ENCODE measurements at regions not wholly inside any gene's neighbourhood (a gene's known extent, or its start where the extent isn't known, plus 50 kb on each side); places are given as distances from the start of the nearest gene placed in this dataset.

DNA sequence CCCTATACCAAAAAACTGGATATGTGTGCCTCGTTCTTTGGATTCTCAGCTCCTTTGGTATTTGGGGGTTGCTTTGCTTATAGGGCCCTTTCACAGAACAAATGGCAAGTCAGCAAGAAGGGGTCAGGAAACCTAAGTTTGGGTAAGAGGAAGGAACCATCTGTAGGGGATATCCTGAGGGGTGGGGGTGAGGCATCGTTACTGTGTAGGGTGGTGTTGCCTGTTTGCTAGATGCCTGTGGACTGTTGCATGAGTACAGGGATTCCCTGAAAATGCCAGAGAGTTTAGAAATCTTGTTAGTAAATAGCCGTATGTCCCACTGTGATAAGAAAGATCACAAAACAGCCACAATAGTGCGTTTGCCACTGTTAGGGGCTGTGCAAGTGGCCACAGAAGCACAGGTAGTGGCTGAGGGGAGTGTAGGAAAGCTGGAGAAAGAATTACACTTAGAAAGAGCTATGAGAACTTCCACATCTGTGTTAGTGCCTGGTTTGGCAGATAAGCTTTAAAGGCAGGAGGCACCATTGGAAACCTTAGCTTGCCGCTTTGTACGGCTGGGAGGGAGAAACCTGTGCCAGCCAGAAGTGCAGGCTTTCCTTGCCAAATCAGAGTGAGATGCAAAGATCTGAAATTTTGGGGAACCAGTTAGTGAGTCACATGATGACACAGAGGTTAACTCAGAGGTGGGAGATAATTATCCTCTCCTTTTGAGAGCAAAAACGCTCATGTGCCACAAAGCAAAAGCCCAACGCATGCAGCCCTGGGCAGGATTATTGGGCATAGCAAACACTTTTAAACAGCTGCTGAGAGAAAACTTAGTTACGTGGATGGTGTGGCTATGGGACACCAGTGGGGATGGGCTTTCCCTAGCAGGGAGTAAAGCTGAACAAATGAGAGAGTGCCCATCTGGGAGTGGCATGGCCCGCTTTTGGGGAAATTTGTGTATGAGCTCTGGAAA, 343.7 kb downstream of the ARAP2 start:
- no peak for DNase-seq

DNA sequence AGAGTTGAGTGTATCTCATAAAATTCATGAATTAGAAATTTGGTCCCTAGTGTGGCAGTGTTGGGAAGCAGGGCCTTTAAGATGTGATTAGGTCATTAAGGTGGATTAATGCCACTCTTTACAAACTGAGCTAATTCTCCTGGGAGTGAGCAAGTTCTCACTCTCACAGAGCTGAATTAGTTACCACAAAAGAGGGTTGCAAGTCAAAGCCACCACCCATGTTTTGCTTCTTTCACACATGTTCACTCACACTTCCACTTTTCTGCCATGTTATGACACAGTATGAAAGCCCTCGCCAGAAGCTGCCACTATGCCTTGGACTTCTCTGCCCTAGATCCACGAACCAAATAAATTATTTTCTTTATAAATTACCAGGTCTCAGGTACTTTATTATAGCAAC, 332.1 kb downstream of the ARAP2 start:
- DNase-seq: no peak

DNA sequence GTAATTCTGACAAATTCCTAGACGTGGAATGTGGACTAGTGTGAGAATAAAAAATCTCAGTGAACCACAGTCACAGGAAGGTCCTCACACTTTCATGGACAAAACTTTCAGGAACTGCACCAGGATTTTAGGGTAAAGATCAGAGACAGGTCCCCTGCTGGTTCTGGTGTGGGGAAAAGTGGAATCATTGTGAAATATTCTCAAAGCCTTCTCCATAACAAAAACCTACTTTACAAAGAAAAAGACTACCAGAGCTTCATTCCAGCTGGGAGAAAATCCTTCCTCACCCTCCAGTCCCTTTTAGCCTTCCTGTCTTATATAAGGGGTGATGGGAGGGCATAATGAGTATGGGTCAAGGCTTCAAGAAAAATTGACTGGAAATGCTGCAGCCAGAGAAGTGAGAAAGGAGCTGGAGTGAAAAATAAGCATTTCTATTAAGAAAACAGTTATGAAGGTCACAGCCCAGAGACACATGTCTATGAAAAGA, 325.8 kb downstream of the ARAP2 start:
- DNase-seq: no peak

DNA sequence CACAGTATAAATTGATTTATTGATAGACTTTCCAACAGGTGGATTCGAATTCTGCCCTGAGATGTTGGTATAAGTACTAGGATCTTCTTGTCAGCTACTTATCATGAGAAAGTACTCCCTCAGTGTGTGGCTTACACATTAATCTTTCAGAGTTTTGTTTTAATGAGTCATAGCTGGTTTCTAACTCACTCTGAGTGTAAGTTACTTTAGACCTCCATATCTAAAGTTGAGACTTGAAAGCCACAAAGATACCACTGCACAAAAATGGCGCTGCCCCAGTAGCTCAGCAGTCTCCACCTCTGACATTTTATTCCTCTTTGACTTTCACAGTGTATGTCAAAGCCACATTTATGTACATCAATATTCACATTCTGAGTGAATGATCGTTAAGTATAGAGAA, 318.5 kb downstream of the ARAP2 start:
- no peak for DNase-seq

DNA sequence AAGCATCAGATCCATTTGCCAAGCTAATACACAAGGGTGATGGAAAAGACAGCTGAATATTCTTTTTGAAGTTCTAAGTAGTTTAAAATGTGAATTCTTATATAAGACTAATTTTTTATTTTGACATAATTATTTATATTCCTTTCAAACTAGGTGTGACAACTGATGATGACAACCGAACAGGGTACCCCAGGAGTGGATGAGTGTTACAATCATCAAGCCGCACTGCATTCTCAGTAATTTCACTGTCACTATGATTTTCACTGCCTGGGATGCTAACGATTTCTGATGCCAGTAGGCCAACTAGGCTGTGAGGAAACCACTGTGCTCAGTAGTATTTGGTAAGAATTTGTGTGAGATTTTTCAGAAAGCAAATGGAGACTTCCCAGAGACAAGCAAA, 317.5 kb downstream of the ARAP2 start:
- DNase-seq: no peak

DNA sequence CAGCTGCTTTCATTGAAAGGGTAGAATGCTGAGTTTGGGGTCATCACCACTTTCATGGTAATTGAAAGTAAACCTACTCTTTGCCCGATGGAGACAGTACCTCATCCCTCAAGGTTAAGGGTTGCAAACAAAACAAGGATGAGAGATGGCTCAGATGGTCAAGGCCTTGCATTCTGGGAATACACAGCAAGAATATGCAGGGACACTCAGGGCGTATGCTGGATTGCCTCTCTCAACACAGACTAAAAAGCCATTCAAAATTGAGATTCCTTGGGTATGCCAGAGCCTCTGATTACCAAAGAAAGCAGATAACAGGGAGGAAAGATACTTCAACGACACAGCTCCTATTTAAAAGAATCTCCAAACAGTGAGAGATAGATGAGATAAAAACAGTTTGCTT, 310.4 kb downstream of the ARAP2 start:
- DNase-seq: no peak

DNA sequence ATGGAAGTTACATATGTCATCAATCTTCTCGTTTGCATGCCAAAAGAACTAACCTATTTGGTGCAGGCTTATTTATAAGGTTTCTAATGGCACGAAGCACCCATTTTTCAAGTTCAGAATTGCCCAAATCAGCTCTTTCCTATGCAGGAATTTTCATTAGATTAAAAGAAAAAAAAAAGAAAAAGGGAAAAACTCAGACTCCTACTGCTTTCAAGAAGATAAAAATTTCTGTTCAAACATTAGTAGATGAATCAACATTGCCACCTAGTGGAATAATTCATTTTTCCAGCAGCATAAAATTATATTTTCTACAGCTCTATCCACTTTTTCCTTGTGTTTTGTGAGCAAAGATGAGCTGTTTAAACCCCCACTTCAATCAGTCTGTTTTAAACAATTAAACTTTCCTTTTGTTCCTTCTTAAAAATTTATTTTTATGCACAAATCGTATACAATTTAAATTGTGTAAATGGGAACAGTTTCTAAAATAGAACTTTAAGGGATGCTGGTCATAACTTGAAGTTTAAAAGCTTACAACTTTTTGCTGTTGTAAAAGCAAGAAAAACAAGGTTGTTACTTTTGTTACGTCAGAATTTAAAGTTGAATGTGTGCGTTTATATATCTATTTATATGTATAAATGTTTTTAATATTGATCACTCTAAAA, 309.9 kb downstream of the ARAP2 start:
- no peak for DNase-seq

DNA sequence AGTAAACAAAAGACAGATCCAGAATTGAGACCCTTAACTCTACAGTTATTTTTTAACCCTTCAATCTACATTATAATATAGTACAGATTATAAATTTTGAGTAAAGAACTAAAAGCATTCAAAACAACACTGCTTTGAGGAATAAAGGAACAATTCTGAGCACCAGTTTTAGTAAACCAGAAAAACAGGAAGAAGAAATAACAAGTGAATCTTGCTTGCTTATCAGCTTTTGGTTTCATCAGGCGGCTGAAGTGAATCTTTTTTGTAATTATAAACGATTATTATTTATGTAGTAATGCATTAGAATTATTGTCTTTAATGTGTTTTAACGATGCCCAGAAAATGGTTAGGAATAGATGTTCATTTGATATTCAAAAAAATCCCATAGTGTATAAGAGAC, 305.4 kb downstream of the ARAP2 start:
- DNase-seq: no peak

DNA sequence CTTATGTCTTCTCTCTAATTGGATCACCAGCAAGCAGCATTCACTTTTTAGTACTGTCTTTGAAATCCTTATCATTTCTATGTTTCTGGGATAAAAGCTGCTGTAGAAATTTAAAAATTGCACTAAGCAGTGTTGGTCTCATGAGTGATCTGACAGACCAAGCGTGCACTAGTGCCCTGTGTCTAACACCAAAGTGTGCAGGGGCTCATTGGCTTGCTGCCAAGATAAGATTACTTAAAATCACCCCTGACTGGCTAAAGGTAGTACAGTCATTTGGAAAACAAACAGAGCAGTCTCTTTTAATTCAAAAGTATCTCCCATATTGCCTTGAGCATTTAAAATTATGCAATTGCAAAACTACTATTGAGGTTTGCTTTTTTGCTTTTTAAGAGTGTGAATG, 304.6 kb downstream of the ARAP2 start:
- DNase-seq: no peak

DNA sequence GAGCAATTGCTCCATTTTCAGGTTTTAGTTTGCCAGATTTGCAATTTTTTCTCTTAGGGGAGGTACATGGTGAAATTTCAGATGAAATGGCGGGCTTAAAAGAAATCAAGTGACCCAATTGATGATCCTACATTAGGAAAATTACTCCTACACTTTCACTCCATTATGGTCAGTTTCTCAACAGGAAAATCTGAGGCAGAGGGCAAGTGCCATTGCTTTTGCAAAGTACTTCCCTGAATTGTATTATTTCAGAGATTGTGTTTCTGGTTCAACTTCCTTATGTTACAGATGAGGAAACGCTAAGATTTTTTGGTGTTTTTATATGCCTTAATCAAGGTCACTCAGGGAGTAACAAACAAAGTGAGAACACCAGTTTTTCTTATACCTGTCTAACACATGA, 302.2 kb downstream of the ARAP2 start:
- DNase-seq: no peak

DNA sequence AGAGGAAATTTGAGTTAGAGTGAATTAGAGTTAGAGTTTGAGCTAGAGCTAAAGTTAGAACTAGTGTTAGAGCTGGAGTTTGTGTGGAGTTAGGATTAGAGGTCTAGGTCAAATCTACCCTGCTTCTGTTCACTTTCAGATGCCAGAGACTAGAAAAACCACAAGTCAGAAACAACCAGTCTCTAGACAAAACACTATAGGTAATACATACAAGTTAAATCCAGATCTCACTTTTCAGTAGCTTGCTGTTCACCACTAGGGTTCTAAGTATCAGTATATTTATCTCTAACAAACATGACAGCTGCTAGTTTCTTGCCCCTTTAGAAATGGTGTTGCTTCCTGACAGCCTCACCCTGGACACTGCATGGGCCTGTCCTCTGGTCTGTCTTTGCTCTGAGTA, 300.7 kb downstream of the ARAP2 start:
- no peak for DNase-seq

DNA sequence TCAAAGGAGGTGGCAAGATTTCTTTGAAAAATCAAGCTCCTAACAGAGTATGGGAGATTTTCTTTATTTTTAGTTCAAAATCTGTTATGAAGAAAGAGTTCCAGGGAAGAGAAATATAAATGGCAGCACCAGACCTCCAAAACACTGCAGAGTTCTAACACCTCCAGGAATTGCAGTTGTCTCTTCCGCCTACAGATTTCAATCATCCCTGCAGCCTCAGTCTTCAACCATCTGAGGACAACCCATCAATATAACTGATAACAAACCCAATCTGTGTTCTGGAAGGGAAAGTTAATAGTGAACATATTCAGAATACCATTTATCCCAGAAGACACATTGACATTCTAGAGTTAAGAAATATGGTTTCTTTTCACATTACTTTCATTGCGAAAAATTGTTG, 296.1 kb downstream of the ARAP2 start:
- no peak for DNase-seq

DNA sequence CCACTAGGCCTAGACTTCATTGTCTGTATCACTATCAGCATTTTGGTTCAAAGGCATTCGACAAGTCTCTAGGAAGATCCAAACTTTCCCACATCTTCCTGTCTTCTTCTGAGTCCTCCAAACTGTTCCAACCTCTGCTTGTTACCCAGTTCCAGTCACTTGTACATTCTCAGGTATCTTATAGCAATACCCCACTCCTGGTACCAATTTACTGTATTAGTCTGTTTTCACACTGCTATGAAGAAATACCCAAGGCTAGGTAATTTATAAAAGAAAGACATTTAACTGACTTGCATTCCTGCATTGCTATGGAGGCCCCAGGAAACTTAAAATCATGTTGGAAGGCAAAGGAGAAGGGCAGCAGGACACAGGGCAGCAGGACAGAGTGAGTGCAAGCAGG, 293.9 kb downstream of the ARAP2 start:
- no peak for DNase-seq

DNA sequence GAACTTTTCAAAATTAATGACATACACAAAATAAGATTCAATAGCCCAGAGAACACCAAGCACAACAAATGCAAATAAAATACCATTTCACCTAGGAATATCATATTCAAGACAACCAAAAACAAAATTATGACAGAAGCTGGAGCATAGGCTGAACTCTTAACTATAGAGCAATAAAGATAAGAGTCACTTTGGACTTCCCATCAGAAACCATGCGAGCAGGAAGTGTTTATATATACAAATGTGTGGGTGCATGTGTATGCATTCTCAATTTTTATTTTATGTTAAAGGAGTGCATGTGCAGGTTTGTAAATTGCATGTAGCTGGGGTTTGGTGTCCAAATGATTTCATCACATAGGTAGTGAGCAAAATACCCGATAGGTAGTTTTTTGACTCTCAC, 291.6 kb downstream of the ARAP2 start:
- no peak for DNase-seq

DNA sequence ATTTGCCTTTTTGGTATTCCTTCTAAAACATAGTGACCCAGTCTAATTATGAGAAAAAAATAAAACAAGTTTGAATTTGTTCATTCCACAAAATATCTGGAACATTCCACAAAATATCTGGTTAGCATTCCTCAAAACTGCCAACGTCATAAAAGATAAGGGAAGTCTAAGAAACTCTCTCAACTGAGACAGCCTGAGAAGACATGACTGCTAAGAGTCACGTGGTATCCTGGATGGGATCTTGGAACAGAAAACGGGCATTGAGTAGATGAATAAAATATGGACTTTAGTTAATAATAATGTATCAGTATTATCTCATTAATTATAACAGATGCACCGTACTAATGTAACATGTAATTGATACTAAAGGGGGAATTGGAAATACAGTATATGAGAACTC, 280.9 kb downstream of the ARAP2 start:
- DNase-seq: no peak

DNA sequence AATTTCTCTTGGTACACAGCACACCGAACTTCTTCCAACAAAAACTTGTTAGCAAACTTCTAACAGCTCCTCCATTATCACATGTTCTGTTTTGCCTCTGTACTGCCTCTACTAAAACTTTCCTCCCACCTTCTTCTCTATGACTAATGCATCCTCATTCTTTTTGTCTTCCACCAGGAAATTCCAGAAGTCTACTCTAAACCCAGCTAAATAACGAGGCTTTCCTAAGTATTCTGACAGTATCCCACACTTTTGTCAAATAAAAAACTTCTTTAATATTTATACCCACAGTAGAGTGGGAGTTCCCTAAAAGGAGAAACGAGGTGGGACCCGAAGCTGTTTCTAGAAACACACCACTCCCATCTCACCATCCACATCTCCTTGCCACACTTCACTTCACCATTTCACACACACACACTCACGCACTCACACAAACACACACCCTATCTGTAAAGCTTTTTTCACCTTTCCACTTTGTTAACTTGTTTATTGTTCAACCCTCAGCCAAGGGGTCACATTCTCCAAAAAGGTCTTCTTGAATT, 280.3 kb downstream of the ARAP2 start:
- no peak for DNase-seq

DNA sequence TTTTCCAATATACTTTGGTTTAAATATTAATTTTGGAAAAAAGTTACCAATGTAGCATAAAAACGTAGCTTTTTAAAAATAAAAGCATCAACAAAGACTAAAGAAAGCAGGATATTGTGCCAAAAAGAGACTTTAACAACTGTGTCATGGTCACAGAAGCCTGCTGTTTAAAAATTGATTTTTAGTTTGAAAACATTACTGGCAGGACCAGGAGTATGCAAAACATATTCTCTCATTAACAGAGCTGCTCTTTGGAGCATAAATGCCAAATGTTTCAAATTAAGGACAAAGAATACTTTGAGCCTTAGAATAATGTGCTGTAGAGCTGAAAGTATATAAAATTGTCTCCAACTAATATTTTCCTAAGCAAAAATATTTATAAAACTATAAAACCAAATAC, 279.0 kb downstream of the ARAP2 start:
- no peak for DNase-seq

DNA sequence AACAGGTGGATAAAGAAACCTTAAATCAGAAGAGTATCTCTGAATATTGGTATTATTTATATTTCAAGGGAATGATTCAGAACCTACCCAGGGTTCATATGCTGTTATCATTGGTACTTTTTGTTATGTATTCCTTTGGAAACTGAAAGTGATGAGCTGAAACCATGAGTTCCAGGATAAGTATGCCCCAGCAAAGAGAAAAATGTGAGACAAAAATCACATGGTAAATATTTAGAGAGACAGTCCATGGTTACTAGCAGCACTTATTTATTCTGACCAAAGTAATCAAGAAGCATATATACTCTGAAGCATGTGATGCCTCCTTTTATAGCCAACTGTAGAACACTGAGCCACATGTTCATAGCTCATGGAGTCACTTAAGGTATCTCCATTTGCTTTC, 277.7 kb downstream of the ARAP2 start:
- DNase-seq: no peak

DNA sequence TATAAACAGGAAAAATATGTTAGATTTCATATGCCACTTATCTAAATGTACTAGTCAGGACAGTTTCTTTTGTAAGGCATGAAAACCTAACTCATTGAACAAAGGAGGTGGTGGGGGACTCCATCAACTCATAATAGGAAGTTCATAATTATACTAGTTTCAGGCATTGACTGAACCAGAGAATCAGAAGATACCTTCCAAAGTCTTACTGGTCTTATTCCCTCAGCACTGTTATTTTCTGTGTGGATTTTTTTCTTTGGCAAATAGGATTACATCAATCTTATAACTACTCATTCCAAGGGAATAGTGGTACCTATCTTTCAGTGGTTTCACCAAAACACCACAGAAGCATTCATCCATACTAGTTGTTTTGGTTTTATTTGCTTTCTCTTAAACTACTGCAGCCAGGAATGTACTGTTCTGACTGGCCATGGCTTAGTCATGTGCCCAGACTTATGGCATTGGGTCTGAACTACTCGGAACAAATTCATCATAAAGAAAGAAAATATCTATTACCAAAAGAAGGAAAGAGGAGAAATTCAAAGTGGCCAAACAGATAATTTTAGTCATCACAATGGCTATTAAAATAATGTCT, 273.9 kb downstream of the ARAP2 start:
- no peak for DNase-seq

DNA sequence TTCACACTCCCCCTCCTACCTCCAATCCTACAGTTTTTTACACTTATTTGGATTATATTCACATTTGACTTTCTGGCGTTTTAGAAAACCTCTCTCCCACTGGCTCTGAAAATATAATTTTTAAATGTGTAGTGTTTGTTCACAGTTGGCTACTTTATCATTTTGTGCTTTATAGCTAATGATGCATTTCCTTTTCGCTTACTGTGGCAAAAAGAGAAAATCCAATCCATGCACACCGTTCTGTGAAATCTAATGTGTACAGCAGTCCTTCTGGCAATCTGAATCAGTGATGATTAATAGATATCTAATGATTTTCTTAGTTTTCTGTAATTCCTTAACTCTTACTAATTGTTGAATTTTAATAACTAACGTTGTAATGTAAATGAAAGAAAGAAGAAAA, 271.5 kb downstream of the ARAP2 start:
- no peak for DNase-seq

DNA sequence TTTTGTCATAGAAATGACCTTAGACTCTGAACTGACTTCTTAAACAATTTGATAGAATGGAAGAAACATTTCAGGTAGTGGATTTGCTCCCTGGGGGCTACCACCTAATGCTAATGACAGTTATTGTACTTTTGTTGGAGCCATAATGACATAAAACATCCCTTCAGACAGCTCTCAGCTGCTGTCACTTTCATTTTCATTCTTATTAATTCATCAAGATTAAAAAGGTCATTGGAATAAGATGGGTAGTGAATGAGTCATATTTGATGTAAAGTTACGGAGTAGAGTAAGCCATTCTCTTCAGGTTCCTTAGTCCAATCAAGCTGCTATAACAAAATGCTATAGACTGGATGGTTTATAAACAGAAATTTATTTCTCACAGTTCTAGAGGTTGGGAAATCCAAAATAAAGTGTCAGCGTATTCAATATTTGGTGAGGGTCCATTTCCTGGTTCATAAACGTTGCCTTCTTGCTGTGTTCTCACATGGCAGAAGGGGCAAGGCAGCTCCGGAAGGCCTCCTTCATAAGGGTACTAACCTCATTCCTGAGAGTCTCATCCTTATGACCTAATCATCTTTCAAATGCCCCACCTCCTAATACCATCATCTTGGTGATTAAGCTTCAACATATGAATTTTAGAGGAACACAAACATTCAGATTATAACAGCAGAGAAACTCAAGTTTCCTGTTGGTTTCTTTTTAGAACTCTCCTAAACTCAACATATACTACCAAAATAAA, 268.5 kb downstream of the ARAP2 start:
- no peak for DNase-seq

DNA sequence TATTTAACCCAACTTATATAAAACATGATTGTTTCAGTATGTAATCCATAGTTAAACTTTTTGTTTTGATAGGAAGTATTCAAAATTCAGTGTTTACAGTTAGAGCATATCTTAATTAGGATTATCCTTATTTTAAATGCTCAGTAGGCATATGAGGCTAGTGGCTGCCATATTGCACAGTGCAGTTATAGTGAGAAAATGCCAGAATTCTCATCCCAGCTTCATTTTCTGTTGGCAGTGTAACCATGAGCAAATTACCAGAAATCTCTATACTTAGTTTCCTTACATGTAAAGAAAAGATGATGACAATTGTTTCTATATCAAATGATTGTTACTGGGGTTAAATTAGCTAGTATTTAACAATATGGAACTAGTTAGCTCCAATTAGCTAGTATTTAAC, 265.8 kb downstream of the ARAP2 start:
- no peak for DNase-seq

DNA sequence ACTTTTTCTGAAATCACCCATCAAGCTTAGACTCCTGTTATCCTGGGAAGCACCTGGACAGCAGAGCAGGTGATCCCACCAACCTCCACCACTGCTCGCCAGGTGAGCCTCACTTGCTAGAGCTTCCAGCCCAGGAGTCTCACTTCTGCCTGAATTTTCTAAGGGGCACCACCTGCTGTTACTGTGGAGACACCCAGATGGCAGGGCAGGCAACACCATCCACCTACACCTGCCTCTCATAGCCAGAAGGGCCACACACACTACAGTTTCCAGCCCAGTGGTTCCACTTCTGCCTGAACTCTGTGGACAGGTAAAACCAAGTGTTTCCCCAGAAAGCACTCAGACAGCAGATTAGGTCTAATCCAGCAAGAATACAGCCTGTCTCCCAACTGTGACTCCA, 262.0 kb downstream of the ARAP2 start:
- no peak for DNase-seq

All from NCI-H187 treated with DMSO at 0.1 percent for 48 hours (cell line).